Fibroblast of mammary gland (primary cell): ENCODE measurements at regions not wholly inside any gene's neighbourhood (a gene's known extent, or its start where the extent isn't known, plus 50 kb on each side); places are given as distances from the start of the nearest gene placed in this dataset.
A peak's percentile ranks its signal among the peaks of the same experiment; 100 is the strongest.

Source experiments
- DNase-seq: peaks from one replicate; pipeline ENCODE4 v3.0.0-alpha.2; 2010; ENCODE audit warnings: low read depth
- H3K4me3 ChIP-seq: 2 replicates; pipeline ENCODE4 v1.5.1; 2011; ENCODE audit warnings: low read depth, mild to moderate bottlenecking, low read length, moderate library complexity; ENCODE audit not compliant: control insufficient read depth
- TF ChIP-seq, protein P1 (sequence below): conservative IDR thresholded peaks from 2 replicates; pipeline ENCODE4 v1.5.1; 2011; ENCODE audit warnings: low read depth, low read length, inconsistent platforms; ENCODE audit not compliant: control insufficient read depth, insufficient read depth

DNA sequence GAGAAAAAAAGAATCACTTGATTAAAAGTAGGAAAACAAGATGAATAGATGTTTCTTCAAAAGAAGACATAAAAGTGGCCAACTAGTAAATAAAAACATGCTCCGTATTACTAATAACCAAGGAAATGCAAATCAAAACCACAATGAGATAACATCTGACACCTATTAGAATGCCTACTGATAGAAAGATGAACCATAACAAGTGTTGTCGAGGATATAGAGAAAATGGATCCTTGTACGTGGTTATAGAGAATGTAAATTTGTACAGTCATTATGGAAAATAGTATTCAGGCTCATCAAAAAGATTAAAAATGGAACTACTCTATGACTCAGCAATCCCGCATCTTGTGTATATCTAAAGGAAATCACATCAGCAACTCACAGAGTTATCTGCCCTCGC is 415.8 kb upstream of the SLITRK5 start:
- no peak for DNase-seq
- TF ChIP-seq, protein P1, sequence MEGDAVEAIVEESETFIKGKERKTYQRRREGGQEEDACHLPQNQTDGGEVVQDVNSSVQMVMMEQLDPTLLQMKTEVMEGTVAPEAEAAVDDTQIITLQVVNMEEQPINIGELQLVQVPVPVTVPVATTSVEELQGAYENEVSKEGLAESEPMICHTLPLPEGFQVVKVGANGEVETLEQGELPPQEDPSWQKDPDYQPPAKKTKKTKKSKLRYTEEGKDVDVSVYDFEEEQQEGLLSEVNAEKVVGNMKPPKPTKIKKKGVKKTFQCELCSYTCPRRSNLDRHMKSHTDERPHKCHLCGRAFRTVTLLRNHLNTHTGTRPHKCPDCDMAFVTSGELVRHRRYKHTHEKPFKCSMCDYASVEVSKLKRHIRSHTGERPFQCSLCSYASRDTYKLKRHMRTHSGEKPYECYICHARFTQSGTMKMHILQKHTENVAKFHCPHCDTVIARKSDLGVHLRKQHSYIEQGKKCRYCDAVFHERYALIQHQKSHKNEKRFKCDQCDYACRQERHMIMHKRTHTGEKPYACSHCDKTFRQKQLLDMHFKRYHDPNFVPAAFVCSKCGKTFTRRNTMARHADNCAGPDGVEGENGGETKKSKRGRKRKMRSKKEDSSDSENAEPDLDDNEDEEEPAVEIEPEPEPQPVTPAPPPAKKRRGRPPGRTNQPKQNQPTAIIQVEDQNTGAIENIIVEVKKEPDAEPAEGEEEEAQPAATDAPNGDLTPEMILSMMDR, result no peak
- H3K4me3 ChIP-seq, result no peak overlapping the region

- TF ChIP-seq, protein P1, result no peak
- H3K4me3 ChIP-seq, result no peak overlapping the region
- DNase-seq, result no peak
Observed at GRCh38 chr13:87259479-87260083, 411.6 kb upstream of the SLITRK5 start.

DNA sequence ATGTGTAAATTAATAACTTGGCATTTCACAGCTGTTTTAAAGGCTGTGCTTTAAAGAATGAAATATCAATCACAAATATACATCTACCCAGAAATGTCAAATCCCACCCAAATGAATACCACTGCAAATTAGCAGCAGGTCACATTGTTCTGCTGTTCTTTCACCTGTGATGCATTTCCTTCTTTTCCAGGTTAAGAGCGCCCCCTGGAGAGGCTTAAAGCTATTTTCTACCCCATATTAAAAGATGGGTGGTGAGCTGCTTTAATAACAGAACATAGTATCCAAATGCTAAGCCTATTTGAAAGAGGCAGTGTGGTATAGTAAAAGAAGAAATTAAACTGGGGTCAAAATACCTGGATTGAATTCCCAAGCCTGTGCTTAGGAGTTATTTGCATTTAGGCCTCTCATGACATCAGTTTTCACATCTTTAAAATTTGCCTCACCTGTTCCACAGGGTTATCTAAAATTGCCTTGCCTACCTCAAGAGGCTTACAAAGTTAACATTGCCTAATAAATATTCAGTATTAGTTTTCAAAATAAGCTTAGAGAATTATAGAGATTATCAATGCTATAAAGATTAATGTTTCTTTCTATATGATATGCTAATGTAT is 396.9 kb upstream of the SLITRK5 start:
- TF ChIP-seq, protein P1, result peak; percentile 55
- DNase-seq, result peak; percentile 42
- H3K4me3 ChIP-seq, result no peak overlapping the region

GRCh38 chr13:87280139-87280538 is 391.0 kb upstream of the SLITRK5 start:
- DNase-seq, result no peak
- TF ChIP-seq, protein P1, result peak; percentile 11
- H3K4me3 ChIP-seq, result no peak overlapping the region

GRCh38 chr13:87287721-87288120 is 383.4 kb upstream of the SLITRK5 start:
- no peak overlapping the region for H3K4me3 ChIP-seq
- TF ChIP-seq, protein P1, result no peak
- DNase-seq, result no peak

DNA sequence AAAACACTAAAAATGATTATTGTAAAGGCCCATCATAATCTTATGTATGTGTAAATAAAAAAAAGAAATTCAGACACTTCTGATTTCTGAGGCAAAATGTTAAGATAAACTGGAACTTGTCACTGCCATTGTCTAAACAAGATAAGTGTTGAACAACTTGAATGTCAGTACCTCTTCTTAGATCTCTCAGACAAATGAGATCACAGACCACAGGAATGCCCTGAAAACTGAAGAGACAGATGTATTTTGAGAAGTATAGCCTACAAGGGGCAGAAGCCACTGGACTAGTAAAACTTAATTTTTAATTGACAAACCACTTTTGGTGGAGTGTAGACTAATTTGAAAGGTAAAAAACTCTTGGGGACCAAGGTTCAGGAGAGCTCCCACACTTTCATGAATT is 375.5 kb upstream of the SLITRK5 start:
- DNase-seq, result no peak
- H3K4me3 ChIP-seq, result no peak overlapping the region
- TF ChIP-seq, protein P1, result no peak
